GM18505 (cell line): ENCODE measurements at regions not wholly inside any gene's neighbourhood (a gene's known extent, or its start where the extent isn't known, plus 50 kb on each side); places are given as distances from the start of the nearest gene placed in this dataset.

Source experiments
- ATAC-seq: cut with Tn5 transposase; IDR thresholded peaks from one replicate; pipeline ENCODE4 v1.9.1; 2021; ENCODE audit not compliant: unreplicated experiment
- POLR2A ChIP-seq: IDR thresholded peaks from 4 replicates; pipeline ENCODE4 v1.6.1; 2011; ENCODE audit warnings: borderline replicate concordance; ENCODE audit not compliant: insufficient read depth, insufficient read length; ENCODE audit errors: extremely low read depth

- no peak for TF ChIP-seq POLR2A
- ATAC-seq, result no peak
These were observed 399.2 kb upstream of the SEMA3D start for GRCh38 chr7:85586091-85586490.

GRCh38 chr7:85583131-85583953 lies 396.5 kb upstream of the SEMA3D start:
- no peak for ATAC-seq
- TF ChIP-seq POLR2A, result no peak

GRCh38 chr7:85573844-85574243 lies 387.0 kb upstream of the SEMA3D start:
- TF ChIP-seq POLR2A, result no peak

GRCh38 chr7:85573346-85573745 lies 386.5 kb upstream of the SEMA3D start:
- TF ChIP-seq POLR2A, result no peak
- ATAC-seq, result no peak

More at GRCh38 chr7:85573844-85574243, 387.0 kb upstream of the SEMA3D start:
- no peak for ATAC-seq

- ATAC-seq, result no peak
- TF ChIP-seq POLR2A, result no peak
These were observed 384.0 kb upstream of the SEMA3D start for GRCh38 chr7:85570898-85571297.

GRCh38 chr7:85567983-85568382 lies 381.1 kb upstream of the SEMA3D start:
- TF ChIP-seq POLR2A, result no peak
- ATAC-seq, result peak; percentile 85

GRCh38 chr7:85566095-85566794 lies 379.4 kb upstream of the SEMA3D start:
- no peak for TF ChIP-seq POLR2A
- ATAC-seq, result no peak

GRCh38 chr7:85565276-85565675 lies 378.4 kb upstream of the SEMA3D start:
- no peak for TF ChIP-seq POLR2A
- ATAC-seq, result no peak

- TF ChIP-seq POLR2A, result no peak
- no peak for ATAC-seq
These were observed 378.0 kb upstream of the SEMA3D start for GRCh38 chr7:85564861-85565260.

- TF ChIP-seq POLR2A, result no peak
- no peak for ATAC-seq
These were observed 374.9 kb upstream of the SEMA3D start for GRCh38 chr7:85561706-85562105.

- ATAC-seq, result peak; percentile 68
These were observed 367.7 kb upstream of the SEMA3D start for GRCh38 chr7:85554236-85555178.

GRCh38 chr7:85535974-85536729 lies 349.3 kb upstream of the SEMA3D start:
- no peak for TF ChIP-seq POLR2A
- ATAC-seq, result no peak

More at GRCh38 chr7:85554236-85555178, 367.7 kb upstream of the SEMA3D start:
- TF ChIP-seq POLR2A, result no peak
